ENCODE measurements at regions not wholly inside any gene's neighbourhood (a gene's known extent, or its start where the extent isn't known, plus 50 kb on each side); places are given as distances from the start of the nearest gene placed in this dataset.

DNA sequence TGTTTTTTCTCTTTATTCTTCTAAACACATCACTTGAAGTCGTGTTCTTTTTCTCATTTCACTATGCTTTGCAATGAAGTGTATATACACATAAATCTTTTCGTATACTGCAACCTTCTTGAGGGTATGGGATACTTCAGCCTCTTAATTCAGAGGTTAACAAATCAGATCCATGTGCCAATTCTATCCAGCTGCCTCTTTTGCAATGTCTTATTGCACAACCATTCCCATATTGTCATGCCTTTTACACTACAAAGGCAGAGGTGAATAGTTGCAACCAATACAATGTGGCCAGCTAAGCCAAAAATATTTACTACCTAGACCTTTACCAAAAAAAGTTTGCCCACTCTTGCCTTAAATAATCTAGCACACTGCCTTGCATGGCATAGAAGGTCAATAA is 224.5 kb upstream of the FOXG1 start:
- no peak overlapping the region for H2AFZ ChIP-seq (ENCODE audit: low read depth, low read length)

DNA sequence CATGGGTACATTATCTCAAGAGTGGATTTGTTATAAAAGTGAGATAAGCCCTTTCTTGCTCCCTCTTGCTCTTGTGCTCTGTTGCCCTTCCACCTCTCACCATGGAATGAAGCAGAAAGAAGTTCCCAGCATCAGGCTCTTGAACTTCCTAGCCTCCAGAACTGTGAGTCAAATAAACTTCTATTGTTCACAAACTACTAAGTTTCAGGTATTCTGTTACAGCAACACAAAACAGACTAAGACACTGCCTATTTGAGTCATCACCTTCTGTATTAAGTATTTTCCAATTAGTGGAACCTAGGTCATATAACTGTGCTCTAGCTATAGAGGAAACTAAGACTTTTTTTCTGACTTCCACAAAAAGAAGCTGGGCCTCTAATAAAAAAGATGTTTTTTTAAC is 201.2 kb upstream of the FOXG1 start:
- ATAC-seq (ENCODE audit: insufficient read depth, low read depth) = no peak
- Histone ChIP-seq H3K9ac (ENCODE audit: low read depth, low read length) (no peak overlapping the region), H3K36me3 (ENCODE audit: insufficient read depth, low read length) (no peaks in the 10 kb centered on the region)

More for the DNA sequence above, 224.5 kb upstream of the FOXG1 start:
- Histone ChIP-seq H3K4me2 (ENCODE audit: insufficient read depth, low read length) (no peak overlapping the region), H4K20me1 (ENCODE audit: insufficient read depth, low read length) (no peaks in the 10 kb centered on the region), H3K79me2 (ENCODE audit: insufficient read depth, low read length) (no peaks in the 10 kb centered on the region), H3K36me3 (ENCODE audit: insufficient read depth, low read length) (no peaks in the 10 kb centered on the region), H3K9me3 (ENCODE audit: insufficient read depth, low read length, severe bottlenecking) (peaks cover 9% of the 10 kb centered on the region), H3K4me1 (ENCODE audit: insufficient read depth, low read length) (no peaks in the 10 kb centered on the region), H3K27me3 (ENCODE audit: insufficient read depth, low read length, poor library complexity) (no peaks in the 10 kb centered on the region), H3K27ac (ENCODE audit: low read length) (no peak overlapping the region), H3K9ac (ENCODE audit: low read depth, low read length) (no peak overlapping the region), H3K4me3 (ENCODE audit: low read depth in 1 of 2, low read length in 2 of 2) (no peak overlapping the region)
- no peak for TF ChIP-seq EZH2 (IDR thresholded peaks at IDR 0.05; ENCODE audit: borderline replicate concordance, low read depth, low read length, severe bottlenecking)
- TF ChIP-seq, protein P1, sequence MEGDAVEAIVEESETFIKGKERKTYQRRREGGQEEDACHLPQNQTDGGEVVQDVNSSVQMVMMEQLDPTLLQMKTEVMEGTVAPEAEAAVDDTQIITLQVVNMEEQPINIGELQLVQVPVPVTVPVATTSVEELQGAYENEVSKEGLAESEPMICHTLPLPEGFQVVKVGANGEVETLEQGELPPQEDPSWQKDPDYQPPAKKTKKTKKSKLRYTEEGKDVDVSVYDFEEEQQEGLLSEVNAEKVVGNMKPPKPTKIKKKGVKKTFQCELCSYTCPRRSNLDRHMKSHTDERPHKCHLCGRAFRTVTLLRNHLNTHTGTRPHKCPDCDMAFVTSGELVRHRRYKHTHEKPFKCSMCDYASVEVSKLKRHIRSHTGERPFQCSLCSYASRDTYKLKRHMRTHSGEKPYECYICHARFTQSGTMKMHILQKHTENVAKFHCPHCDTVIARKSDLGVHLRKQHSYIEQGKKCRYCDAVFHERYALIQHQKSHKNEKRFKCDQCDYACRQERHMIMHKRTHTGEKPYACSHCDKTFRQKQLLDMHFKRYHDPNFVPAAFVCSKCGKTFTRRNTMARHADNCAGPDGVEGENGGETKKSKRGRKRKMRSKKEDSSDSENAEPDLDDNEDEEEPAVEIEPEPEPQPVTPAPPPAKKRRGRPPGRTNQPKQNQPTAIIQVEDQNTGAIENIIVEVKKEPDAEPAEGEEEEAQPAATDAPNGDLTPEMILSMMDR (IDR thresholded peaks at IDR 0.05; ENCODE audit: borderline replicate concordance, extremely low read depth, low read length, poor library complexity, severe bottlenecking) = no peak
- ATAC-seq (ENCODE audit: insufficient read depth, low read depth) = no peak
- DNase-seq = no peak

DNA sequence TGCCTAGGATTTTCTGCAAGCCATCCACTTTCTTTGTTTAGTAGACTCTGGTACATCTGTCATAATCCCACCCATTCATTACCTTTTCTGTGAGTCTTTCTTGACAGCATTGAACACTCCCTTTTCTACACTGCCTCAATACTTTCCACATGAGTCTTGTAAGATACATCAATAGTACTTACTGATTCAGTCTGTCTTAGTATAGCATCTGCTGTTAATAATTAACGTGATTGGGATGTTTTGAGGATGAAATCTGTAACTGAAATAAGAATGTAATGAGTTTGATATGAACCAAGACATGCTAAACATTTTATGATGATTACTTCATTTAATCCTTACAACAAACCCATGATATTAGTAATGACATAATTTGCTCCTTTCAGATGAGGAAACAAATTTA is 196.2 kb upstream of the FOXG1 start:
- ATAC-seq (ENCODE audit: insufficient read depth, low read depth) (no peak), DNase-seq (no peak)
- H3K9ac ChIP-seq (ENCODE audit: low read depth, low read length) = no peak overlapping the region
- H3K27ac ChIP-seq (ENCODE audit: low read length) = no peak overlapping the region
- TF ChIP-seq, protein P1 (IDR thresholded peaks at IDR 0.05; ENCODE audit: borderline replicate concordance, extremely low read depth, low read length, poor library complexity, severe bottlenecking) = no peak
- TF ChIP-seq EZH2 (IDR thresholded peaks at IDR 0.05; ENCODE audit: borderline replicate concordance, low read depth, low read length, severe bottlenecking) = no peak
- no peaks in the 10 kb centered on the region for H3K79me2 ChIP-seq (ENCODE audit: insufficient read depth, low read length)
- no peak overlapping the region for H3K4me3 ChIP-seq (ENCODE audit: low read depth in 1 of 2, low read length in 2 of 2)
- H3K4me1 ChIP-seq (ENCODE audit: insufficient read depth, low read length) = no peaks in the 10 kb centered on the region
- H3K36me3 ChIP-seq (ENCODE audit: insufficient read depth, low read length) = no peaks in the 10 kb centered on the region
- no peaks in the 10 kb centered on the region for H4K20me1 ChIP-seq (ENCODE audit: insufficient read depth, low read length)
- H3K9me3 ChIP-seq (ENCODE audit: insufficient read depth, low read length, severe bottlenecking) = no peaks in the 10 kb centered on the region
- no peaks in the 10 kb centered on the region for H3K27me3 ChIP-seq (ENCODE audit: insufficient read depth, low read length, poor library complexity)
- H2AFZ ChIP-seq (ENCODE audit: low read depth, low read length) = no peak overlapping the region
- no peak overlapping the region for H3K4me2 ChIP-seq (ENCODE audit: insufficient read depth, low read length)

More for the DNA sequence above, 201.2 kb upstream of the FOXG1 start:
- Histone ChIP-seq H4K20me1 (ENCODE audit: insufficient read depth, low read length) (no peaks in the 10 kb centered on the region), H3K27ac (ENCODE audit: low read length) (no peak overlapping the region), H3K27me3 (ENCODE audit: insufficient read depth, low read length, poor library complexity) (no peaks in the 10 kb centered on the region), H3K4me3 (ENCODE audit: low read depth in 1 of 2, low read length in 2 of 2) (no peak overlapping the region), H3K9me3 (ENCODE audit: insufficient read depth, low read length, severe bottlenecking) (no peaks in the 10 kb centered on the region), H3K79me2 (ENCODE audit: insufficient read depth, low read length) (no peaks in the 10 kb centered on the region), H2AFZ (ENCODE audit: low read depth, low read length) (no peak overlapping the region), H3K4me2 (ENCODE audit: insufficient read depth, low read length) (no peak overlapping the region), H3K4me1 (ENCODE audit: insufficient read depth, low read length) (no peaks in the 10 kb centered on the region)
- DNase-seq = no peak
- TF ChIP-seq, protein P1 (IDR thresholded peaks at IDR 0.05; ENCODE audit: borderline replicate concordance, extremely low read depth, low read length, poor library complexity, severe bottlenecking) = no peak
- no peak for TF ChIP-seq EZH2 (IDR thresholded peaks at IDR 0.05; ENCODE audit: borderline replicate concordance, low read depth, low read length, severe bottlenecking)

- DNase-seq = no peak
- no peak overlapping the region for H3K9ac ChIP-seq (ENCODE audit: low read depth, low read length)
- H3K4me2 ChIP-seq (ENCODE audit: insufficient read depth, low read length) = no peak overlapping the region
- no peaks in the 10 kb centered on the region for H3K4me1 ChIP-seq (ENCODE audit: insufficient read depth, low read length)
- no peak for ATAC-seq (ENCODE audit: insufficient read depth, low read depth)
- no peaks in the 10 kb centered on the region for H3K9me3 ChIP-seq (ENCODE audit: insufficient read depth, low read length, severe bottlenecking)
- no peak for TF ChIP-seq EZH2 (IDR thresholded peaks at IDR 0.05; ENCODE audit: borderline replicate concordance, low read depth, low read length, severe bottlenecking)
- TF ChIP-seq, protein P1 (IDR thresholded peaks at IDR 0.05; ENCODE audit: borderline replicate concordance, extremely low read depth, low read length, poor library complexity, severe bottlenecking) = no peak
- H2AFZ ChIP-seq (ENCODE audit: low read depth, low read length) = no peak overlapping the region
- no peaks in the 10 kb centered on the region for H3K79me2 ChIP-seq (ENCODE audit: insufficient read depth, low read length)
- no peaks in the 10 kb centered on the region for H3K27me3 ChIP-seq (ENCODE audit: insufficient read depth, low read length, poor library complexity)
- no peak overlapping the region for H3K4me3 ChIP-seq (ENCODE audit: low read depth in 1 of 2, low read length in 2 of 2)
- no peaks in the 10 kb centered on the region for H4K20me1 ChIP-seq (ENCODE audit: insufficient read depth, low read length)
- H3K36me3 ChIP-seq (ENCODE audit: insufficient read depth, low read length) = no peaks in the 10 kb centered on the region
- no peak overlapping the region for H3K27ac ChIP-seq (ENCODE audit: low read length)
These were observed 195.0 kb upstream of the FOXG1 start for GRCh38 chr14:28571636-28572035.
